Ovary (tissue), 3 donors: ENCODE measurements at regions not wholly inside any gene's neighbourhood (a gene's known extent, or its start where the extent isn't known, plus 50 kb on each side); places are given as distances from the start of the nearest gene placed in this dataset.
"Not testable (repeated sequence)": the region's sequence is repeated elsewhere in the genome, so short reads cannot be mapped to it uniquely, and the experiment has no call there.

Experiments used
- CTCF ChIP-seq, 3 donors: fragments of 450-650 bp in 2 of 3; fragments of 200-600 bp in 1 of 3; IDR thresholded peaks; one replicate each; pipeline versions ENCODE4 v1.5.1 to v1.8.0; 2016 to 2022; ENCODE audit warnings: antibody characterized with exemption in 3 of 3, mild to moderate bottlenecking in 1 of 3
- EP300 ChIP-seq: sonication (generic); formaldehyde crosslinking; IDR thresholded peaks from one replicate; pipeline ENCODE4 v1.6.1; 2017; ENCODE audit warnings: antibody characterized with exemption
- POLR2A ChIP-seq: fragments of 450-650 bp; IDR thresholded peaks from one replicate; pipeline ENCODE4 v1.6.1; 2017; ENCODE audit warnings: antibody characterized with exemption, mild to moderate bottlenecking, moderate library complexity
- donor health status: DM: no; HTN: no; CAD: no.

GRCh38 chr10:38271031-38271430, 176.9 kb downstream of the ZNF37A start:
- not testable (repeated sequence) for TF ChIP-seq CTCF (IDR thresholded peaks at IDR 0.05); POLR2A; EP300
